Stimulated activated naive CD8-positive, alpha-beta T cell treated with anti-CD3 and anti-CD28 coated beads, Interleukin-15, Interleukin-2, amounts not matched to agents 100 U/mL and 50 U/mL, for 24 hours (primary cell): ENCODE measurements at regions not wholly inside any gene's neighbourhood (a gene's known extent, or its start where the extent isn't known, plus 50 kb on each side); places are given as distances from the start of the nearest gene placed in this dataset.
A peak's percentile ranks its signal among the peaks of the same experiment; 100 is the strongest.

Source experiments
- ATAC-seq: fragments of 150-1000 bp; cut with Tn5 transposase; one replicate; pipeline ENCODE4 v1.10.0; 2021
- DNase-seq: peaks from one replicate; pipeline ENCODE4 v3.0.0; 2021

GRCh38 chr2:64317707-64318475 is 136.1 kb upstream of the LGALSL start:
- DNase-seq (no peak), ATAC-seq (peak; percentile 31)

GRCh38 chr2:64318476-64318748 is 135.6 kb upstream of the LGALSL start:
- DNase-seq (no peak), ATAC-seq (peak; percentile 79)

GRCh38 chr2:64319896-64320295 is 134.1 kb upstream of the LGALSL start:
- ATAC-seq (no peak), DNase-seq (no peak)

GRCh38 chr2:64322433-64322832 is 131.5 kb upstream of the LGALSL start:
- ATAC-seq (no peak), DNase-seq (no peak)

GRCh38 chr2:64323197-64323596 is 130.8 kb upstream of the LGALSL start:
- ATAC-seq = no peak
- no peak for DNase-seq

- ATAC-seq (no peak), DNase-seq (no peak)
Measured at GRCh38 chr2:64324746-64325410, 129.1 kb upstream of the LGALSL start.

- ATAC-seq = peak; percentile 63
- DNase-seq = no peak
Measured at GRCh38 chr2:64325477-64325851, 128.5 kb upstream of the LGALSL start.

- DNase-seq (peak; percentile 61), ATAC-seq (peak; percentile 87)
Measured at GRCh38 chr2:64325852-64326577, 127.9 kb upstream of the LGALSL start.

- DNase-seq (no peak), ATAC-seq (no peak)
Measured at GRCh38 chr2:64326578-64327050, 127.3 kb upstream of the LGALSL start.

- ATAC-seq (peak; percentile 1), DNase-seq (no peak)
Measured at GRCh38 chr2:64327129-64327509, 126.8 kb upstream of the LGALSL start.

GRCh38 chr2:64327510-64328414 is 126.2 kb upstream of the LGALSL start:
- ATAC-seq (peak; percentile 25), DNase-seq (peak; percentile 69)

- ATAC-seq = no peak
- DNase-seq = no peak
Measured at GRCh38 chr2:64328415-64328722, 125.6 kb upstream of the LGALSL start.

- DNase-seq (no peak), ATAC-seq (no peak)
Measured at GRCh38 chr2:64328756-64329155, 125.2 kb upstream of the LGALSL start.

GRCh38 chr2:64329848-64330247 is 124.1 kb upstream of the LGALSL start:
- no peak for DNase-seq
- ATAC-seq = no peak

- peak; percentile 8 for ATAC-seq
- DNase-seq = peak; percentile 83
Measured at GRCh38 chr2:64330281-64331113, 123.5 kb upstream of the LGALSL start.

- DNase-seq = no peak
- no peak for ATAC-seq
Measured at GRCh38 chr2:64331114-64331645, 122.8 kb upstream of the LGALSL start.

- ATAC-seq = no peak
- no peak for DNase-seq
Measured at GRCh38 chr2:64331849-64332699, 121.9 kb upstream of the LGALSL start.

GRCh38 chr2:64336171-64336570 is 117.8 kb upstream of the LGALSL start:
- no peak for ATAC-seq
- DNase-seq = no peak

- no peak for ATAC-seq
- no peak for DNase-seq
Measured at GRCh38 chr2:64337314-64337713, 116.6 kb upstream of the LGALSL start.

GRCh38 chr2:64338108-64338507 is 115.9 kb upstream of the LGALSL start:
- no peak for DNase-seq
- no peak for ATAC-seq
